GM12892 (cell line): ENCODE measurements at regions not wholly inside any gene's neighbourhood (a gene's known extent, or its start where the extent isn't known, plus 50 kb on each side); places are given as distances from the start of the nearest gene placed in this dataset.

Experiments used
- POLR2A ChIP-seq: IDR thresholded peaks from 2 replicates; pipeline ENCODE4 v1.6.1; 2011; ENCODE audit warnings: low read depth, low read length, control low read depth
- POLR2AphosphoS5 ChIP-seq: IDR thresholded peaks from 2 replicates; pipeline ENCODE4 v1.6.1; 2011; ENCODE audit warnings: low read depth, low read length, control low read depth
- TAF1 ChIP-seq: IDR thresholded peaks from 2 replicates; pipeline ENCODE4 v1.6.1; 2011; ENCODE audit warnings: low read depth, mild to moderate bottlenecking, control low read depth, low read length, borderline replicate concordance

- TF ChIP-seq POLR2A (no peak), TAF1 (no peak), POLR2AphosphoS5 (no peak)
These were observed 649.3 kb upstream of the SOX11 start for GRCh38 chr2:5042666-5043440.
